ENCODE measurements at regions not wholly inside any gene's neighbourhood (a gene's known extent, or its start where the extent isn't known, plus 50 kb on each side); places are given as distances from the start of the nearest gene placed in this dataset.

DNA sequence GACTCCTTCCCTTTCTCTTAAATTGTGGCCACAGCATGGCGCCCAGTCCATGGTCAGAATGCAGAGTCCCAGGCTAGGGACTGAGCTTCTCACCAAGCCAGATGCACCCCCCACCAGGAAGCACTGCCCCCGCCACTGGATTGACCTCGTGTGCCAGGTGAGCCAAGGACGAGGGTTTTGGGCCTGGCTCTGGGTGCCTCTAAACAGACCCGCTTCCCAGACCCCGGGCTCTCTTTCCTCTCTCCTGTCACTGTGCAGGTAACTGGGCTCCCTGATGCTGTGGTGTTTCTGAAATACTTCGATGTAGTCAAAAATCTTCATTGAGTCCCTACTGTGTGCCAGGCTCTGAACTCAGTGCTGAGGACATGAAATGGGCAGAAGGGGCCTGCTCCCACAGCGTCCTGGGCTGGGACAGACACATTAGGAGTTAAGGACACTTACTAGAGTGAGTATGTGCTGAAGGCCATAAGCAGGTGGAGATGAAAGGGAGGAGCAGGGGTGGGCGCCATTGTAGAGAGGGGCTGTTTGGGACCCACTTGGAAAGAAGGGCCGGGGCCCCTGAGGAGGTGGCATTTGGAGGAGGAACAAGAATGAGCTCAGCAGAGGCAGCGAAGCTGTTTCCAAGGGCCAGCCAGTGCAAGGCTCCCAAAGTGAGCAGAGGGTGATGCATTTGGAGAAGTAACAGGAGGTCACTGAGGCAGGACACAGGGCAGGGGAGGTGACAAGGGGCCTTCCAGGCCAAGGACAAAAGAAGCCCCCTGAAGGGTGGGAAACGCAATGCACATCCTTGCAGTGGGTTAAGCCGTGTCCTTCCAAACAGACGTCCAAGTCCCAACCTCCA lies 217.1 kb downstream of the ANKRD60 start:
- ATAC-seq (replicated peaks in 1 of 4) = no peak
- H3K4me1 Mint-ChIP-seq = peaks cover 11 to 12% (median 12%) of the 10 kb centered on the region in 3 donors
- DNase-seq = no peak
- peaks cover 20 to 22% of the 10 kb centered on the region in 2 donors for H3K27me3 Mint-ChIP-seq
- H3K9me3 Mint-ChIP-seq = no peaks in the 10 kb centered on the region
- CTCF ChIA-PET = no interaction called here
- H3K36me3 Mint-ChIP-seq = no peaks in the 10 kb centered on the region
- Histone ChIP-seq H3K27me3 (replicated peaks in 1 of 2; ENCODE audit: control insufficient read depth in 2 of 2, extremely low read depth in 1 of 2, insufficient read depth in 2 of 2, low read length in 1 of 2) (peaks cover 0 to 28% of the 10 kb centered on the region in 2 experiments), H3K36me3 (ENCODE audit: control insufficient read depth in 2 of 2, extremely low read depth in 1 of 2, insufficient read depth in 1 of 2, low read length in 1 of 2) (no peaks in the 10 kb centered on the region), H3K4me3 (ENCODE audit: control insufficient read depth in 1 of 2, extremely low read depth in 1 of 2, low read length in 1 of 2) (no peak overlapping the region), H3K9me3 (no peaks in the 10 kb centered on the region), H3K4me1 (ENCODE audit: control insufficient read depth in 1 of 2, extremely low read depth in 1 of 2, insufficient read depth in 2 of 2, low read length in 2 of 2) (peaks cover 0 to 10% of the 10 kb centered on the region in 2 experiments), H3K27ac (ENCODE audit: low read length) (no peak overlapping the region)
- H3K4me3 Mint-ChIP-seq = no peak overlapping the region
- 83% methylated on average over 9 of the region's 14 CpGs for whole genome bisulfite sequencing (ENCODE audit: insufficient coverage)
- no peak overlapping the region for H3K27ac Mint-ChIP-seq
- POLR2A ChIA-PET = no interaction called here

DNA sequence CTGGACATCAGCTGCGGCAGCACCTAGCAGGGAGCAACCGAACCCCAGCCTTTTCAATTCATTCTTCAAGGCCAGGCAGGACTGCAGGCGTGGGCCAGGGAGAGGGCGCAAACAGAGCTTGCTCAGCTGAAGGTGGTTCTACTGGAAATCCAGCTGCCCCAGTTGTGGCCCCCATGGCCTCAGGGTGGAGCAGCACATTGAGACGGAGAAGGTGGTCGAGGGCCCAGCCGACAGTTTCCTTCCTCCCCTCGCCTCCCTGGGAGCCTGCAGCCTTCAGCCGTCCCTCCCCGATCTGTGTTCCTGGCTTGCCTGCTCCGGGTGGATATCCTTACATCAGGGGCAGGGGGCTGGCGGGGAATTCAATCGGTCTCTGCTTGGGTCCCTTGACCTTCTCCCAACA lies 217.8 kb downstream of the ANKRD60 start:
- H3K27ac Mint-ChIP-seq = no peak overlapping the region
- POLR2A ChIA-PET = no interaction called here

DNA sequence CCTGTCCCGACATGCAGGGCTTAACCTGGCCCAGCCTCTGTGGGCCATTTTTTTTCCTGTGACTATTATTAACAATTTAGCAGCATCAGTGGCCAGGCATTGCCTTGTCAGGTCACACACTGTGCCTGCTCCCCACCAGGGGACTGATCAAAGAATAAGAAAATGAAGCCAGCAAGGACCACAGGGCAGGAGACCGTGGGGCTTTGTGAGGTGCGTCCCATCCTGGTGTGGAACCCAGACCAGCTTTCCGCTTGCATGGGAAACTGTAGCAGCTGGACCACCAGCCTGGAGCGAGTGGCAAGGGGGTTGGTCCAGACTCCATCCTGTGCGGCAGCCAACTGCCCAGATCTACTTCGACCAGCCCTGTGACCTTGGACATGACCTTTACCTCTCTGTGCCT lies 218.3 kb downstream of the ANKRD60 start:
- H3K27me3 Mint-ChIP-seq = peaks cover 17 to 19% of the 10 kb centered on the region in 2 donors
- ATAC-seq (replicated peaks in 1 of 4) (no peak), DNase-seq (no peak)
- H3K9me3 ChIP-seq = no peaks in the 10 kb centered on the region
- WGBS (ENCODE audit: insufficient coverage) = 81% methylated on average over 6 of the region's 7 CpGs
- peaks cover 0 to 31% of the 10 kb centered on the region in 2 experiments for H3K27me3 ChIP-seq (replicated peaks in 1 of 2; ENCODE audit: control insufficient read depth in 2 of 2, extremely low read depth in 1 of 2, insufficient read depth in 2 of 2, low read length in 1 of 2)
- H3K4me3 Mint-ChIP-seq = no peak overlapping the region
- ChIA-PET CTCF (no interaction called here), POLR2A (no interaction called here)
- peaks cover 0 to 10% of the 10 kb centered on the region in 2 experiments for H3K4me1 ChIP-seq (ENCODE audit: control insufficient read depth in 1 of 2, extremely low read depth in 1 of 2, insufficient read depth in 2 of 2, low read length in 2 of 2)
- no peaks in the 10 kb centered on the region for H3K36me3 Mint-ChIP-seq
- H3K9me3 Mint-ChIP-seq = no peaks in the 10 kb centered on the region
- H3K27ac Mint-ChIP-seq = no peak overlapping the region
- no peaks in the 10 kb centered on the region for H3K36me3 ChIP-seq (ENCODE audit: control insufficient read depth in 2 of 2, extremely low read depth in 1 of 2, insufficient read depth in 1 of 2, low read length in 1 of 2)
- peaks cover 10 to 12% (median 11%) of the 10 kb centered on the region in 3 donors for H3K4me1 Mint-ChIP-seq
- no peak overlapping the region for H3K27ac ChIP-seq (ENCODE audit: low read length)
- no peak overlapping the region for H3K4me3 ChIP-seq (ENCODE audit: control insufficient read depth in 1 of 2, extremely low read depth in 1 of 2, low read length in 1 of 2)

More for the DNA sequence above, 217.8 kb downstream of the ANKRD60 start:
- Mint-ChIP-seq H3K27me3 (peaks cover 18 to 21% of the 10 kb centered on the region in 2 donors), H3K4me3 (no peak overlapping the region), H3K4me1 (peaks cover 11 to 12% (median 12%) of the 10 kb centered on the region in 3 donors), H3K36me3 (no peaks in the 10 kb centered on the region), H3K9me3 (no peaks in the 10 kb centered on the region)
- H3K4me3 ChIP-seq (ENCODE audit: control insufficient read depth in 1 of 2, extremely low read depth in 1 of 2, low read length in 1 of 2) = no peak overlapping the region
- H3K27ac ChIP-seq (ENCODE audit: low read length) = no peak overlapping the region
- WGBS (ENCODE audit: insufficient coverage) = 86% methylated on average over 9 of the region's 13 CpGs
- H3K4me1 ChIP-seq (ENCODE audit: control insufficient read depth in 1 of 2, extremely low read depth in 1 of 2, insufficient read depth in 2 of 2, low read length in 2 of 2) = peaks cover 0 to 10% of the 10 kb centered on the region in 2 experiments
- H3K36me3 ChIP-seq (ENCODE audit: control insufficient read depth in 2 of 2, extremely low read depth in 1 of 2, insufficient read depth in 1 of 2, low read length in 1 of 2) = no peaks in the 10 kb centered on the region
- DNase-seq = no peak
- CTCF ChIA-PET = no interaction called here
- H3K27me3 ChIP-seq (replicated peaks in 1 of 2; ENCODE audit: control insufficient read depth in 2 of 2, extremely low read depth in 1 of 2, insufficient read depth in 2 of 2, low read length in 1 of 2) = peaks cover 0 to 31% of the 10 kb centered on the region in 2 experiments
- no peaks in the 10 kb centered on the region for H3K9me3 ChIP-seq
- ATAC-seq (replicated peaks in 1 of 4) = no peak

DNA sequence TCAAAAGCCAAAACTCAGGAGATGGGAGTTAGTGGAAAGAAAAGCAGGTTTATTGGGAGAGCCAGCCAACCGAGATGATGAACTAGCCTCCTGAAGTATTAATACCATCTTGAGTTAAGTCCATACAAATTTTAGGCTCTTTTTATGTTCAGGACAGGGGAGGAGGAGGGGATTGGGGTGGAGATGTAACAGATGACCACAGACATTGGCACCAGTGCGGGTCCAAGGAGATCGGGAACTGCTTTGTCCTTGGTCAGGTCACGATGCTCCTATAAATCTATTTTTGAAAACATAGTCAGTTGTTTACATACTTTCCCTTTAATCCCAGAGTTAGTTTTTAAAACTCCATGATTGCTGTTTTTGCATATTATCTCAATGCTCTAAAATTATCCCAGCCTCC lies 219.6 kb downstream of the ANKRD60 start:
- no peak for DNase-seq
- no peak for ATAC-seq (replicated peaks in 1 of 4)
- no peak overlapping the region for H3K27ac Mint-ChIP-seq
- Histone ChIP-seq H3K9me3 (no peaks in the 10 kb centered on the region), H3K27me3 (replicated peaks in 1 of 2; ENCODE audit: control insufficient read depth in 2 of 2, extremely low read depth in 1 of 2, insufficient read depth in 2 of 2, low read length in 1 of 2) (peaks cover 0 to 29% of the 10 kb centered on the region in 2 experiments), H3K4me3 (ENCODE audit: control insufficient read depth in 1 of 2, extremely low read depth in 1 of 2, low read length in 1 of 2) (no peak overlapping the region), H3K36me3 (ENCODE audit: control insufficient read depth in 2 of 2, extremely low read depth in 1 of 2, insufficient read depth in 1 of 2, low read length in 1 of 2) (no peaks in the 10 kb centered on the region), H3K4me1 (ENCODE audit: control insufficient read depth in 1 of 2, extremely low read depth in 1 of 2, insufficient read depth in 2 of 2, low read length in 2 of 2) (no peaks in the 10 kb centered on the region), H3K27ac (ENCODE audit: low read length) (no peak overlapping the region)
- ChIA-PET POLR2A (no interaction called here), CTCF (no interaction called here)
- no peaks in the 10 kb centered on the region for H3K36me3 Mint-ChIP-seq
- peaks cover 0 to 3% (median 0%) of the 10 kb centered on the region in 3 donors for H3K9me3 Mint-ChIP-seq
- no peaks in the 10 kb centered on the region for H3K4me1 Mint-ChIP-seq
- WGBS (ENCODE audit: insufficient coverage) = 96% methylated on average over 3 of the region's 4 CpGs
- H3K27me3 Mint-ChIP-seq = peaks cover 15 to 19% of the 10 kb centered on the region in 2 donors
- no peak overlapping the region for H3K4me3 Mint-ChIP-seq

DNA sequence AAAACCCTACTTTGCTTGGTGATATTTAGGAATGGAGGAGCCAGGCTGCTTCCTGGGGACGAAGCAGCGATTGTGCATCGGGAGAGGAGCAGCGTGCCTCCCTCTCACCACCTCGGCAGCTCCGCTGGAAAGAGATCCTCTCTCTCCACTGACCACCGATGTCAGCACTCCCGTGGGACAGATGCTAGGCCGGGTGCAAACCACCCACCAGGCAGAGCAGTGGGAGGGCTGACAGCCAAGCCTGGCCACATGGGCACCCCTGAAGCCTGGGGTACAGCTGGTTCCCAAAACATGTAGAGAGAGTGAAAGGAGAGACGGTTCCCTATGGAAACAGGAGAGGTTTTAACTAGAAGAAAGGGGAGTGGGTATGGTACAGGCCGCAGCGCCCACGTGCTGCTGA lies 220.0 kb downstream of the ANKRD60 start:
- H3K9me3 Mint-ChIP-seq = peaks cover 0 to 3% (median 0%) of the 10 kb centered on the region in 3 donors
- 86% methylated on average over 13 of the region's 13 CpGs for WGBS (ENCODE audit: insufficient coverage)

DNA sequence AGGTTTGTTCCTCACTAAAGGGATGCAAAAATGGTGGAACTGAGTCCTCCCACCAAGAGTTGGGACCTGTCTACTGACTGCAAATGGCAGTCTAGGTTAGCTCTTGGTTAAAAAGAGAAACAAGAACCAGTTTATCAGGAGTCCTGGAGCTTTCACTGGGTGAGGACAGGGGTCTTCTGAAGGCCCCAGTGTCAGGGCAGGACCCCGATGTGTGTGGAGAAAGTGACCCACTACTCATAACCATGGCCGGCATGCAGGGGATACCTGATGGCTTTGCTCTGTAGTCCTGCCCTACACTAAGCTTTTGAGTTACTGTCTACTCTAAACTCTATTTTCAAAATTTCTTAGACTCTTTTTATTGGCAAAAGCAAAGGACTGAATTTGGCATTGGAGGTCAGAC lies 220.5 kb downstream of the ANKRD60 start:
- no peak overlapping the region for H3K4me3 Mint-ChIP-seq
- no peaks in the 10 kb centered on the region for H3K36me3 ChIP-seq (ENCODE audit: control insufficient read depth in 2 of 2, extremely low read depth in 1 of 2, insufficient read depth in 1 of 2, low read length in 1 of 2)
- peaks cover 15 to 19% of the 10 kb centered on the region in 2 donors for H3K27me3 Mint-ChIP-seq
- no peaks in the 10 kb centered on the region for H3K9me3 ChIP-seq
- no peak overlapping the region for H3K27ac ChIP-seq (ENCODE audit: low read length)
- H3K4me1 ChIP-seq (ENCODE audit: control insufficient read depth in 1 of 2, extremely low read depth in 1 of 2, insufficient read depth in 2 of 2, low read length in 2 of 2) = no peaks in the 10 kb centered on the region
- DNase-seq (no peak), ATAC-seq (replicated peaks in 1 of 4) (no peak)
- H3K9me3 Mint-ChIP-seq = peaks cover 0 to 3% (median 0%) of the 10 kb centered on the region in 3 donors
- peaks cover 0 to 34% of the 10 kb centered on the region in 2 experiments for H3K27me3 ChIP-seq (replicated peaks in 1 of 2; ENCODE audit: control insufficient read depth in 2 of 2, extremely low read depth in 1 of 2, insufficient read depth in 2 of 2, low read length in 1 of 2)
- H3K4me1 Mint-ChIP-seq = no peaks in the 10 kb centered on the region
- H3K27ac Mint-ChIP-seq = no peak overlapping the region
- ChIA-PET POLR2A (no interaction called here), CTCF (no interaction called here)
- WGBS (ENCODE audit: insufficient coverage) = 100% methylated on average over 1 of the region's 2 CpGs
- no peak overlapping the region for H3K4me3 ChIP-seq (ENCODE audit: control insufficient read depth in 1 of 2, extremely low read depth in 1 of 2, low read length in 1 of 2)
- no peaks in the 10 kb centered on the region for H3K36me3 Mint-ChIP-seq

More for the DNA sequence above, 220.0 kb downstream of the ANKRD60 start:
- ATAC-seq (replicated peaks in 1 of 4) (no peak), DNase-seq (no peak)
- Mint-ChIP-seq H3K27me3 (peaks cover 15 to 19% of the 10 kb centered on the region in 2 donors), H3K4me3 (no peak overlapping the region), H3K36me3 (no peaks in the 10 kb centered on the region), H3K4me1 (no peaks in the 10 kb centered on the region), H3K27ac (no peak overlapping the region)
- Histone ChIP-seq H3K9me3 (no peaks in the 10 kb centered on the region), H3K27me3 (replicated peaks in 1 of 2; ENCODE audit: control insufficient read depth in 2 of 2, extremely low read depth in 1 of 2, insufficient read depth in 2 of 2, low read length in 1 of 2) (peaks cover 0 to 31% of the 10 kb centered on the region in 2 experiments), H3K36me3 (ENCODE audit: control insufficient read depth in 2 of 2, extremely low read depth in 1 of 2, insufficient read depth in 1 of 2, low read length in 1 of 2) (no peaks in the 10 kb centered on the region), H3K27ac (ENCODE audit: low read length) (no peak overlapping the region), H3K4me1 (ENCODE audit: control insufficient read depth in 1 of 2, extremely low read depth in 1 of 2, insufficient read depth in 2 of 2, low read length in 2 of 2) (no peaks in the 10 kb centered on the region), H3K4me3 (ENCODE audit: control insufficient read depth in 1 of 2, extremely low read depth in 1 of 2, low read length in 1 of 2) (no peak overlapping the region)
- CTCF ChIA-PET = no interaction called here
- POLR2A ChIA-PET = no interaction called here

Data from T-cell (primary cell).